SK-N-SH (cell line): ENCODE measurements at regions not wholly inside any gene's neighbourhood (a gene's known extent, or its start where the extent isn't known, plus 50 kb on each side); places are given as distances from the start of the nearest gene placed in this dataset.
A peak's percentile ranks its signal among the peaks of the same experiment; 100 is the strongest.

ENCODE experiments used
- CTCF ChIA-PET: fragments of 300-600, 350-600 bp; formaldehyde crosslinking; extraction: SDS; loops from one replicate; lab custom pipeline; 2021; lab: Yijun Ruan, JAX
- POLR2A ChIA-PET: fragments of 350-600 bp; sonication (Branson Sonifier 250); formaldehyde crosslinking; extraction: SDS; loops from one replicate; lab custom pipeline; 2020; ENCODE audit warnings: antibody characterized with exemption, inconsistent platforms; lab: Yijun Ruan, JAX
- DNase-seq: peaks from one replicate; pipeline ENCODE4 v3.0.0; 2012
- H2AFZ ChIP-seq: fragments of 200-600 bp; sonication (generic); 2 replicates; pipeline ENCODE4 v1.8.1; 2016; ENCODE audit warnings: antibody characterized with exemption, mild to moderate bottlenecking, low read depth
- H3F3A ChIP-seq: fragments of 200-600 bp; sonication (generic); replicated peaks from 2 replicates; pipeline ENCODE3; 2016; ENCODE audit warnings: antibody characterized with exemption, mild to moderate bottlenecking; ENCODE audit not compliant: insufficient read depth
- H3K27ac ChIP-seq, 2 experiments: fragments of 200-500 bp in 1 of 2; fragments of 200-600 bp in 1 of 2; sonication (Bioruptor generic) in 1 of 2; sonication (generic), shearing (Covaris generic) in 1 of 2; 2 replicates each; pipeline versions ENCODE4 v1.5.1 to v1.6.1; 2014 to 2016; ENCODE audit warnings: low read depth in 2 of 2, inconsistent platforms in 1 of 2, low read length in 1 of 2, mild to moderate bottlenecking in 1 of 2, mixed read lengths in 1 of 2
- H3K27me3 ChIP-seq: fragments of 200-600 bp; sonication (generic), shearing (Covaris generic); 2 replicates; pipeline ENCODE4 v1.6.1; 2016; ENCODE audit warnings: mixed run types; ENCODE audit not compliant: insufficient read depth
- H3K36me3 ChIP-seq, 2 experiments: fragments of 200-500 bp in 1 of 2; fragments of 200-600 bp in 1 of 2; sonication (Bioruptor generic) in 1 of 2; sonication (generic) in 1 of 2; replicated peaks in 1 of 2; 2 replicates each; pipeline versions ENCODE3 to v1.5.1; 2014 to 2016; ENCODE audit warnings: low read length in 1 of 2, mild to moderate bottlenecking in 1 of 2; ENCODE audit not compliant: insufficient read depth in 2 of 2, control insufficient read depth in 1 of 2
- H3K4me1 ChIP-seq, 2 experiments: fragments of 200-500 bp in 1 of 2; fragments of 200-600 bp in 1 of 2; sonication (Bioruptor generic) in 1 of 2; sonication (generic), shearing (Covaris generic) in 1 of 2; 2 replicates each; pipeline versions ENCODE4 v1.5.1 to v1.6.1; 2014 to 2016; ENCODE audit warnings: low read depth in 1 of 2, low read length in 1 of 2, mixed run types in 1 of 2; ENCODE audit not compliant: insufficient read depth in 2 of 2, control insufficient read depth in 1 of 2
- H3K4me2 ChIP-seq: fragments of 200-600 bp; sonication (generic), shearing (Covaris generic); 2 replicates; pipeline ENCODE4 v1.6.1; 2017; ENCODE audit warnings: mixed run types
- H3K4me3 ChIP-seq, 2 experiments: fragments of 200-500 bp in 1 of 2; fragments of 200-600 bp in 1 of 2; sonication (Bioruptor generic) in 1 of 2; sonication (generic), shearing (Covaris generic) in 1 of 2; 2 replicates each; pipeline versions ENCODE4 v1.5.1 to v1.8.1; 2014 to 2016; ENCODE audit warnings: low read depth in 2 of 2, inconsistent platforms in 1 of 2, low read length in 1 of 2, mild to moderate bottlenecking in 1 of 2, mixed read lengths in 1 of 2, moderate library complexity in 1 of 2
- H3K79me2 ChIP-seq: fragments of 200-600 bp; sonication (generic); 2 replicates; pipeline ENCODE4 v1.8.1; 2017; ENCODE audit warnings: mild to moderate bottlenecking; ENCODE audit not compliant: insufficient read depth
- H3K9ac ChIP-seq: fragments of 200-600 bp; sonication (generic); 2 replicates; pipeline ENCODE4 v1.6.1; 2017; ENCODE audit warnings: mixed run types
- H3K9me2 ChIP-seq: fragments of 200-600 bp; sonication (generic); 2 replicates; pipeline ENCODE4 v1.6.1; 2017; ENCODE audit warnings: mixed run types
- H3K9me3 ChIP-seq: fragments of 200-600 bp; sonication (generic); 2 replicates; pipeline ENCODE4 v1.6.1; 2017; ENCODE audit warnings: mixed run types, mild to moderate bottlenecking, moderate library complexity
- H4K20me1 ChIP-seq: fragments of 200-600 bp; sonication (generic); 2 replicates; pipeline ENCODE4 v1.6.1; 2017; ENCODE audit warnings: mild to moderate bottlenecking, mixed run types; ENCODE audit not compliant: insufficient read depth
- CHD2 ChIP-seq: fragments of 150-350 bp; IDR thresholded peaks from 2 replicates; pipeline ENCODE4 v1.6.1; 2018; ENCODE audit warnings: low read length; ENCODE audit not compliant: partially characterized antibody
- EP300 ChIP-seq, 2 experiments: IDR thresholded peaks; 2 replicates each; pipeline versions ENCODE4 v1.4.0 to v1.6.1; 2012; ENCODE audit warnings: borderline replicate concordance in 1 of 2, low read depth in 1 of 2, low read length in 1 of 2
- EZH2phosphoT487 ChIP-seq: fragments of 200-600 bp; sonication (generic); IDR thresholded peaks from 2 replicates; pipeline ENCODE4 v1.6.1; 2017; ENCODE audit warnings: low read depth, mixed run types, mild to moderate bottlenecking, antibody characterized with exemption, moderate library complexity, borderline replicate concordance
- FOXJ3 ChIP-seq: sonication (generic); formaldehyde crosslinking; IDR thresholded peaks from 2 replicates; pipeline ENCODE4 v1.5.1; 2020; ENCODE audit warnings: mild to moderate bottlenecking, missing genetic modification reagents
- FOXM1 ChIP-seq: IDR thresholded peaks from 2 replicates; pipeline ENCODE4 v1.4.0; 2012; ENCODE audit warnings: low read depth, mild to moderate bottlenecking
- GABPA ChIP-seq: IDR thresholded peaks from 2 replicates; pipeline ENCODE4 v1.4.0; 2012; ENCODE audit warnings: low read depth, mild to moderate bottlenecking
- JUND ChIP-seq: IDR thresholded peaks from 2 replicates; pipeline ENCODE4 v1.4.0; 2012
- MEF2A ChIP-seq: IDR thresholded peaks from 2 replicates; pipeline ENCODE4 v1.4.0; 2012; ENCODE audit warnings: low read depth, borderline replicate concordance
- MXI1 ChIP-seq: IDR thresholded peaks from 2 replicates; pipeline ENCODE4 v1.6.1; 2012; ENCODE audit warnings: mild to moderate bottlenecking, low read depth, low read length, improper control_type of control experiment
- POLR2AphosphoS5 ChIP-seq: IDR thresholded peaks from 2 replicates; pipeline ENCODE4 v1.6.1; 2012; ENCODE audit warnings: low read depth, low read length
- RAD21 ChIP-seq: IDR thresholded peaks from 2 replicates; pipeline ENCODE4 v1.6.1; 2012; ENCODE audit warnings: mild to moderate bottlenecking, low read length
- RCOR1 ChIP-seq: fragments of 150-350 bp; IDR thresholded peaks from 2 replicates; pipeline ENCODE4 v1.6.1; 2017; ENCODE audit warnings: antibody characterized with exemption, low read length
- RFX5 ChIP-seq: IDR thresholded peaks from 2 replicates; pipeline ENCODE4 v1.6.1; 2012; ENCODE audit warnings: mild to moderate bottlenecking, improper control_type of control experiment, low read length
- SIN3A ChIP-seq: IDR thresholded peaks from 2 replicates; pipeline ENCODE4 v1.6.1; 2012; ENCODE audit warnings: low read depth, mild to moderate bottlenecking, low read length, moderate library complexity, borderline replicate concordance
- SMC3 ChIP-seq: IDR thresholded peaks from 2 replicates; pipeline ENCODE4 v1.6.1; 2012; ENCODE audit warnings: low read depth, low read length, improper control_type of control experiment
- TEAD4 ChIP-seq: IDR thresholded peaks from 2 replicates; pipeline ENCODE4 v1.4.0; 2012; ENCODE audit warnings: mild to moderate bottlenecking, borderline replicate concordance; ENCODE audit not compliant: insufficient read depth
- YY1 ChIP-seq: IDR thresholded peaks from 2 replicates; pipeline ENCODE4 v1.4.0; 2012; ENCODE audit warnings: low read depth, mild to moderate bottlenecking
- WGBS: methylation state at CpG from one replicate; pipeline ENCODE4 v1.1.6; 2017; ENCODE audit warnings: low lambda C conversion rate; 5-methylcytosine and 5-hydroxymethylcytosine counted together
- TF ChIP-seq, protein P1 (sequence below): IDR thresholded peaks from 2 replicates; pipeline ENCODE4 v1.4.0; 2012; ENCODE audit warnings: low read depth, borderline replicate concordance
- TF ChIP-seq, protein P2 (sequence below): fragments of 200-600 bp; sonication (generic); IDR thresholded peaks from 2 replicates; pipeline ENCODE4 v1.6.1; 2017; ENCODE audit warnings: antibody characterized with exemption, mild to moderate bottlenecking, moderate library complexity
- TF ChIP-seq, protein P3 (sequence below): fragments of 150-350 bp; IDR thresholded peaks from 2 replicates; pipeline ENCODE4 v1.6.1; 2017; ENCODE audit warnings: antibody characterized with exemption, low read length, low read depth, borderline replicate concordance
- TF ChIP-seq, protein P4 (sequence below): IDR thresholded peaks from 2 replicates; pipeline ENCODE4 v1.4.0; 2012; ENCODE audit warnings: low read depth

DNA sequence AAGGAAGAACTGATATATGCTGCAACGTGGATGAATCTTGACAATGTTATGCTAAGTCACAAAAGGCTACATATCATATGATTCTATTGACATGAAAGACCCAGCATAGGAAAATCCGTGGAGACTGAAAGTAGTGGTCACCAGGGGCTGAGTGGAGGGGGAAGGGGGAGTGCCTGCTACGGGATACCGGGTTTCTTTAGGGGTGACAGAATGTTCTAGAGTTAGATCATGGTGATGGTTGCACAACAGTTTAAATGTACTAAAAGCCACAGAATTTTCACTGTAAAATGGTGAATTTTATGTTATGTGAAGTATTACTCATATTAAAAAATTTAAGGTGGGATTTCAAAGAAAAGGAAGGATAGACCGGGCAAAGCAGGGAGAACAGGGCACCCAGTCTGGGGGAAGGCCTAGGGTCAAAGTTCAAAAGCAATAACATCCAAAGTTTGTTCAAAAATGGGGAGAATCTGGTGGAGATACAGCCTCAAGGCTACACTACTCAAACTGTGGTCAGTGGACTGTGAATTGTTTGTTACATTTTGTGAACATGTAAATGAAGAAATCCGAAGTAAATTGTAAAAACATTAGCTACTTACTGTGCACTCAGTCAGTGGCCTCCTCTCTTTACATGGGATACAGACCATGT, 74.2 kb upstream of the FNDC3B start:
- Histone ChIP-seq H3K9ac (no peak overlapping the region), H2AFZ (no peak overlapping the region), H3K27me3 (no peaks in the 10 kb centered on the region), H3F3A (no peaks in the 10 kb centered on the region), H3K4me2 (no peak overlapping the region), H4K20me1 (no peaks in the 10 kb centered on the region), H3K36me3 (no peaks in the 10 kb centered on the region), H3K9me2 (no peaks in the 10 kb centered on the region), H3K9me3 (no peaks in the 10 kb centered on the region), H3K79me2 (no peaks in the 10 kb centered on the region), H3K27ac (no peak overlapping the region), H3K4me3 (no peak overlapping the region), H3K4me1 (peaks cover 0 to 7% of the 10 kb centered on the region in 2 experiments; a peak in 1 of 4 replicates)
- no peak for DNase-seq
- 90% methylated on average over 6 of the region's 6 CpGs for WGBS
- POLR2A ChIA-PET: no interaction called here
- CTCF ChIA-PET: no interaction called here
- TF ChIP-seq EZH2phosphoT487 (no peak), RCOR1 (no peak), MEF2A (no peak), TEAD4 (no peak), POLR2AphosphoS5 (no peak), JUND (no peak), RAD21 (no peak)
- TF ChIP-seq, protein P1, sequence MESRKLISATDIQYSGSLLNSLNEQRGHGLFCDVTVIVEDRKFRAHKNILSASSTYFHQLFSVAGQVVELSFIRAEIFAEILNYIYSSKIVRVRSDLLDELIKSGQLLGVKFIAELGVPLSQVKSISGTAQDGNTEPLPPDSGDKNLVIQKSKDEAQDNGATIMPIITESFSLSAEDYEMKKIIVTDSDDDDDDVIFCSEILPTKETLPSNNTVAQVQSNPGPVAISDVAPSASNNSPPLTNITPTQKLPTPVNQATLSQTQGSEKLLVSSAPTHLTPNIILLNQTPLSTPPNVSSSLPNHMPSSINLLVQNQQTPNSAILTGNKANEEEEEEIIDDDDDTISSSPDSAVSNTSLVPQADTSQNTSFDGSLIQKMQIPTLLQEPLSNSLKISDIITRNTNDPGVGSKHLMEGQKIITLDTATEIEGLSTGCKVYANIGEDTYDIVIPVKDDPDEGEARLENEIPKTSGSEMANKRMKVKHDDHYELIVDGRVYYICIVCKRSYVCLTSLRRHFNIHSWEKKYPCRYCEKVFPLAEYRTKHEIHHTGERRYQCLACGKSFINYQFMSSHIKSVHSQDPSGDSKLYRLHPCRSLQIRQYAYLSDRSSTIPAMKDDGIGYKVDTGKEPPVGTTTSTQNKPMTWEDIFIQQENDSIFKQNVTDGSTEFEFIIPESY: no peak

DNA sequence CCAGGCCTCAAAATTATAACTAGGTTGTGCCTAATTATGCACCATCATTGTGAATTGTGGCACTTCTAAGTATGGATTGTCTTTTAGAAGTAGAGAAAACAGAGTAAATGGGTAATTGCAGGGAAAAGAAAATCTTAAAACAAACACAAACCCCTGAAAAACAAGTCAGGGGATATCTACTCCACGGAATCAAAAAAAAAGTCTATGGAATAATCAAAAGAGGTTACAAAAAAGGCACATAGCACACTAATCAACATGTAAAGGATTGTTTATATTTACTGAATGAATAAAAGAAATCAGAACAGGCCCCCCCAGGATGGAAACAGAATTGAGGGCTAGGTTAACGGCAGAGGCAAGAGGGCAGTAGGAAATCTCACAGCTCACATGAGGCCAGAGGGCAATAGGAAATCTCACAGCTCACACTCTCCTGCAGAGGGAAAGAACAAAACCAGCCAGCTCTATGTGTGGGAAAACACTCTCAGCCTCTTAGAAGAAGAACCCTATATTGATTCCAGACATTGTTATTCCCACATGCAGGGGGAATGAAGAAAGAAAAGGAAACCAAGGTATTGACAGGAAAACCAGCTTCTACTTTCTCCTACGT, 72.7 kb upstream of the FNDC3B start:
- H3K9ac ChIP-seq: no peak overlapping the region
- no peak for DNase-seq
- peak overlapping the region in 1 of 2 experiments; percentile 52; a peak in 2 of 4 replicates for H3K27ac ChIP-seq

More for the DNA sequence above, 72.7 kb upstream of the FNDC3B start:
- H3K4me2 ChIP-seq: no peak overlapping the region
- CTCF ChIA-PET: interaction anchor here (0.8 kb wide), 1 partner anchor 365 kb away, joined by 4 read pairs; no protein-coding TSS in a partner anchor
- H3K79me2 ChIP-seq: no peaks in the 10 kb centered on the region
- peak overlapping the region; percentile 53; the same call in 1 of the 2 replicates for H2AFZ ChIP-seq
- TF ChIP-seq SMC3 (no peak), EZH2phosphoT487 (no peak), CHD2 (no peak), YY1 (no peak), JUND (no peak), FOXM1 (no peak), GABPA (no peak), FOXJ3 (no peak), MXI1 (no peak), RAD21 (no peak), RFX5 (no peak), EP300 (IDR thresholded peaks at IDR 0.05; ENCODE audit: borderline replicate concordance in 1 of 2, low read depth in 1 of 2, low read length in 1 of 2) (no peak), SIN3A (no peak)
- TF ChIP-seq, protein P2, sequence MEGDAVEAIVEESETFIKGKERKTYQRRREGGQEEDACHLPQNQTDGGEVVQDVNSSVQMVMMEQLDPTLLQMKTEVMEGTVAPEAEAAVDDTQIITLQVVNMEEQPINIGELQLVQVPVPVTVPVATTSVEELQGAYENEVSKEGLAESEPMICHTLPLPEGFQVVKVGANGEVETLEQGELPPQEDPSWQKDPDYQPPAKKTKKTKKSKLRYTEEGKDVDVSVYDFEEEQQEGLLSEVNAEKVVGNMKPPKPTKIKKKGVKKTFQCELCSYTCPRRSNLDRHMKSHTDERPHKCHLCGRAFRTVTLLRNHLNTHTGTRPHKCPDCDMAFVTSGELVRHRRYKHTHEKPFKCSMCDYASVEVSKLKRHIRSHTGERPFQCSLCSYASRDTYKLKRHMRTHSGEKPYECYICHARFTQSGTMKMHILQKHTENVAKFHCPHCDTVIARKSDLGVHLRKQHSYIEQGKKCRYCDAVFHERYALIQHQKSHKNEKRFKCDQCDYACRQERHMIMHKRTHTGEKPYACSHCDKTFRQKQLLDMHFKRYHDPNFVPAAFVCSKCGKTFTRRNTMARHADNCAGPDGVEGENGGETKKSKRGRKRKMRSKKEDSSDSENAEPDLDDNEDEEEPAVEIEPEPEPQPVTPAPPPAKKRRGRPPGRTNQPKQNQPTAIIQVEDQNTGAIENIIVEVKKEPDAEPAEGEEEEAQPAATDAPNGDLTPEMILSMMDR: no peak
- TF ChIP-seq, protein P3, sequence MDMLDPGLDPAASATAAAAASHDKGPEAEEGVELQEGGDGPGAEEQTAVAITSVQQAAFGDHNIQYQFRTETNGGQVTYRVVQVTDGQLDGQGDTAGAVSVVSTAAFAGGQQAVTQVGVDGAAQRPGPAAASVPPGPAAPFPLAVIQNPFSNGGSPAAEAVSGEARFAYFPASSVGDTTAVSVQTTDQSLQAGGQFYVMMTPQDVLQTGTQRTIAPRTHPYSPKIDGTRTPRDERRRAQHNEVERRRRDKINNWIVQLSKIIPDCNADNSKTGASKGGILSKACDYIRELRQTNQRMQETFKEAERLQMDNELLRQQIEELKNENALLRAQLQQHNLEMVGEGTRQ: no peak
- TF ChIP-seq, protein P4, sequence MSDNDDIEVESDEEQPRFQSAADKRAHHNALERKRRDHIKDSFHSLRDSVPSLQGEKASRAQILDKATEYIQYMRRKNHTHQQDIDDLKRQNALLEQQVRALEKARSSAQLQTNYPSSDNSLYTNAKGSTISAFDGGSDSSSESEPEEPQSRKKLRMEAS: no peak
- TF ChIP-seq, all 33 proteins: peak for 0
- 82% methylated on average over 3 of the region's 3 CpGs for WGBS
- POLR2A ChIA-PET: no interaction called here
- Histone ChIP-seq H3K9me2 (no peaks in the 10 kb centered on the region), H3K4me3 (no peak overlapping the region), H3K36me3 (no peaks in the 10 kb centered on the region), H3F3A (no peaks in the 10 kb centered on the region), H3K27me3 (no peaks in the 10 kb centered on the region), H3K9me3 (no peaks in the 10 kb centered on the region), H3K4me1 (peaks cover 0 to 7% of the 10 kb centered on the region in 2 experiments; a peak in 1 of 4 replicates), H4K20me1 (no peaks in the 10 kb centered on the region)
